A673 (cell line): ENCODE measurements at regions not wholly inside any gene's neighbourhood (a gene's known extent, or its start where the extent isn't known, plus 50 kb on each side); places are given as distances from the start of the nearest gene placed in this dataset.

Experiments used
- CTCF ChIP-seq: fragments of 300-800, 200-600 bp; sonication (generic); conservative IDR thresholded peaks from 2 replicates; pipeline ENCODE4 v1.5.1; 2017; ENCODE audit warnings: low read depth, mild to moderate bottlenecking, antibody characterized with exemption, low read length, moderate library complexity, mixed read lengths
- EZH2 ChIP-seq: fragments of 200-600 bp; sonication (generic); IDR thresholded peaks from 2 replicates; pipeline ENCODE4 v1.6.1; 2017; ENCODE audit warnings: borderline replicate concordance, low read depth, mild to moderate bottlenecking, mixed read lengths, antibody characterized with exemption, low read length; ENCODE audit not compliant: poor library complexity, severe bottlenecking

GRCh38 chr4:14581741-14582140 is 420.5 kb upstream of the CPEB2 start:
- TF ChIP-seq CTCF (no peak), EZH2 (no peak)
